PC-9 (cell line): ENCODE measurements at regions not wholly inside any gene's neighbourhood (a gene's known extent, or its start where the extent isn't known, plus 50 kb on each side); places are given as distances from the start of the nearest gene placed in this dataset.

Experiments used
- BruUV-seq: library from RNA; stranded (reverse); fragments of 400-500 nt; replicated peaks from 2 replicates; lab custom pipeline; 2021; lab: Mats Ljungman, UMichigan
- CTCF ChIA-PET: fragments of 300-600 bp; sonication (Branson Sonifier 250); formaldehyde crosslinking; loops from one replicate; lab custom pipeline; 2022; ENCODE audit warnings: antibody characterized with exemption; lab: Charles Lee
- POLR2A ChIA-PET: fragments of 300-600 bp; sonication (Branson Sonifier 250); formaldehyde crosslinking; loops from one replicate; lab custom pipeline; 2022; ENCODE audit warnings: antibody characterized with exemption; ENCODE audit not compliant: unreplicated experiment; lab: Charles Lee
- DNase-seq, 2 experiments: peaks; one replicate each; pipeline versions ENCODE4 v3.0.0 to v3.0.0-alpha.2; 2015 to 2022; ENCODE audit warnings: mixed read lengths in 1 of 2
- H2AFZ ChIP-seq: fragments of 200-600 bp; sonication (generic); 2 replicates; pipeline ENCODE4 v1.8.1; 2017; ENCODE audit warnings: antibody characterized with exemption
- H3F3A ChIP-seq: fragments of 200-600 bp; sonication (generic); 2 replicates; pipeline ENCODE4 v1.8.1; 2017; ENCODE audit warnings: antibody characterized with exemption, mild to moderate bottlenecking, low read depth; ENCODE audit not compliant: insufficient read depth
- H3K27ac ChIP-seq: fragments of 200-600 bp; sonication (generic); 2 replicates; pipeline ENCODE4 v1.6.1; 2016; ENCODE audit warnings: mixed run types
- H3K27me3 ChIP-seq: fragments of 200-600 bp; sonication (generic); 2 replicates; pipeline ENCODE4 v1.6.1; 2016; ENCODE audit warnings: low read depth, mixed run types; ENCODE audit not compliant: insufficient read depth
- H3K36me3 ChIP-seq: fragments of 200-600 bp; sonication (generic); 2 replicates; pipeline ENCODE4 v1.6.1; 2016; ENCODE audit warnings: low read depth, mixed run types
- H3K4me1 ChIP-seq: fragments of 200-600 bp; sonication (generic); replicated peaks from 2 replicates; pipeline ENCODE4 v1.6.1; 2016; ENCODE audit warnings: mixed run types; ENCODE audit not compliant: insufficient read depth
- H3K4me2 ChIP-seq: fragments of 200-600 bp; sonication (generic); 2 replicates; pipeline ENCODE4 v1.6.1; 2017; ENCODE audit warnings: mixed run types
- H3K4me3 ChIP-seq: fragments of 200-600 bp; sonication (generic); 2 replicates; pipeline ENCODE4 v1.6.1; 2016; ENCODE audit warnings: mixed run types
- H3K79me2 ChIP-seq: fragments of 200-600 bp; sonication (generic); 2 replicates; pipeline ENCODE4 v1.6.1; 2017; ENCODE audit warnings: low read depth, mixed run types
- H3K9me2 ChIP-seq: fragments of 200-600 bp; sonication (generic); 2 replicates; pipeline ENCODE4 v1.8.1; 2017; ENCODE audit warnings: mild to moderate bottlenecking; ENCODE audit not compliant: insufficient read depth
- H3K9me3 ChIP-seq: fragments of 200-600 bp; sonication (generic); 2 replicates; pipeline ENCODE4 v1.8.1; 2016; ENCODE audit warnings: low read depth; ENCODE audit not compliant: insufficient read depth
- H4K20me1 ChIP-seq: fragments of 200-600 bp; sonication (generic); 2 replicates; pipeline ENCODE4 v1.8.1; 2017; ENCODE audit not compliant: insufficient read depth
- EZH2 ChIP-seq: fragments of 200-600 bp; sonication (generic); IDR thresholded peaks from 2 replicates; pipeline ENCODE4 v1.8.0; 2017; ENCODE audit warnings: antibody characterized with exemption, low read depth
- intact Hi-C: fragments of 100-400 bp; cut with micrococcal nuclease; formaldehyde crosslinking; loops from one replicate; pipeline ENCODE4 v1.10.0; 2022; ENCODE audit not compliant: unreplicated experiment
- TF ChIP-seq, protein P1 (sequence below): fragments of 200-600 bp; sonication (generic); conservative IDR thresholded peaks from 2 replicates; pipeline ENCODE4 v1.6.1; 2017; ENCODE audit warnings: mixed run types, antibody characterized with exemption, mild to moderate bottlenecking, moderate library complexity

DNA sequence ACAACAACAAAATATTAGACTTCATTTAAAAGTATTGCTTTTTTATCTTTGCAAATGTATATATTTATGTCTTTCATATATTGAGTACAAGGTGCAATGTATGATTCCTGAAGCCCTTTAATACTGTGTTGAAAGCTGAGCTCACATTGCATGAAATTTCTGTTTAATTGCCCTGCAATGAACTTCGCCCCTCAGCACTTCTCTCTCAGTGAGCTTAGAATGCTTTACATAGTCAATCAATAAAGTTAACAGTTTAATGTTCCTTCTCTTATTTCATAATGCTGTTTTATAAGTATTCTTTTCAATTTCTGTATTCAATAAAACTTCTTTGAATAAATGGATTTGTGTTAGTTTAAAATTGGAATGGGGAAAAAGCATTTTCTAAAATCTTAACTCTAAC lies 607.1 kb downstream of the SOX5 start:
- Histone ChIP-seq H3K36me3 (no peaks in the 10 kb centered on the region), H3K9me2 (no peaks in the 10 kb centered on the region), H3K4me1 (no peaks in the 10 kb centered on the region), H3K4me3 (no peak overlapping the region), H2AFZ (no peak overlapping the region), H3F3A (no peaks in the 10 kb centered on the region), H3K27ac (no peak overlapping the region), H3K79me2 (no peaks in the 10 kb centered on the region), H4K20me1 (no peaks in the 10 kb centered on the region), H3K27me3 (no peaks in the 10 kb centered on the region), H3K4me2 (no peak overlapping the region), H3K9me3 (no peaks in the 10 kb centered on the region)
- no TSS peak for BruUV-seq
- DNase-seq, result no peak
- intact Hi-C loops, result no loop called here
- TF ChIP-seq, protein P1, sequence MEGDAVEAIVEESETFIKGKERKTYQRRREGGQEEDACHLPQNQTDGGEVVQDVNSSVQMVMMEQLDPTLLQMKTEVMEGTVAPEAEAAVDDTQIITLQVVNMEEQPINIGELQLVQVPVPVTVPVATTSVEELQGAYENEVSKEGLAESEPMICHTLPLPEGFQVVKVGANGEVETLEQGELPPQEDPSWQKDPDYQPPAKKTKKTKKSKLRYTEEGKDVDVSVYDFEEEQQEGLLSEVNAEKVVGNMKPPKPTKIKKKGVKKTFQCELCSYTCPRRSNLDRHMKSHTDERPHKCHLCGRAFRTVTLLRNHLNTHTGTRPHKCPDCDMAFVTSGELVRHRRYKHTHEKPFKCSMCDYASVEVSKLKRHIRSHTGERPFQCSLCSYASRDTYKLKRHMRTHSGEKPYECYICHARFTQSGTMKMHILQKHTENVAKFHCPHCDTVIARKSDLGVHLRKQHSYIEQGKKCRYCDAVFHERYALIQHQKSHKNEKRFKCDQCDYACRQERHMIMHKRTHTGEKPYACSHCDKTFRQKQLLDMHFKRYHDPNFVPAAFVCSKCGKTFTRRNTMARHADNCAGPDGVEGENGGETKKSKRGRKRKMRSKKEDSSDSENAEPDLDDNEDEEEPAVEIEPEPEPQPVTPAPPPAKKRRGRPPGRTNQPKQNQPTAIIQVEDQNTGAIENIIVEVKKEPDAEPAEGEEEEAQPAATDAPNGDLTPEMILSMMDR, result no peak
- TF ChIP-seq EZH2, result no peak
- ChIA-PET CTCF (no interaction called here), POLR2A (no interaction called here)

DNA sequence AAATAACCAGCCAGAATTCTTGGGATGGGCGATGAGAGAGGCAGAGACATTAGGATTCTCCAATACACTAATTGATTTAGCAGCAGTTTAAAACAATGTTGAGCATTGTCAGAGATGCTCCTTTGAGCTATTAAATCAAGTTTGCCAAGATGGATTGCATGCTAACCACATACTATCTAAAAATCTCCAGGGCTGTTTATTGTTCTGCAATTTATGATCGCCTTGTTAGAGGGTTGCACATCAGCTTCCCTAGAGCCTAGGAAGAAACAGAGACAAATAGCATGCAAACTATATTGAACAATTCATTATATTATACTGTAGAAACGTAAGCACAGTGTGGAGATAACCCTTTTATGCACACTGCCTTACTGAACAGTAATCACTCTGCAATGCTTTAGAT lies 599.9 kb downstream of the SOX5 start:
- Histone ChIP-seq H3K4me3 (no peak overlapping the region), H3K27me3 (no peaks in the 10 kb centered on the region), H3K4me1 (no peaks in the 10 kb centered on the region), H4K20me1 (no peaks in the 10 kb centered on the region), H3F3A (no peaks in the 10 kb centered on the region), H3K36me3 (no peaks in the 10 kb centered on the region), H3K9me3 (no peaks in the 10 kb centered on the region), H3K9me2 (no peaks in the 10 kb centered on the region), H2AFZ (no peak overlapping the region), H3K27ac (no peak overlapping the region), H3K79me2 (no peaks in the 10 kb centered on the region), H3K4me2 (no peak overlapping the region)
- intact Hi-C loops, result no loop called here
- CTCF ChIA-PET, result no interaction called here
- POLR2A ChIA-PET, result no interaction called here
- no TSS peak for BruUV-seq
- DNase-seq, result no peak
- no peak for TF ChIP-seq EZH2
- TF ChIP-seq, protein P1, result no peak

DNA sequence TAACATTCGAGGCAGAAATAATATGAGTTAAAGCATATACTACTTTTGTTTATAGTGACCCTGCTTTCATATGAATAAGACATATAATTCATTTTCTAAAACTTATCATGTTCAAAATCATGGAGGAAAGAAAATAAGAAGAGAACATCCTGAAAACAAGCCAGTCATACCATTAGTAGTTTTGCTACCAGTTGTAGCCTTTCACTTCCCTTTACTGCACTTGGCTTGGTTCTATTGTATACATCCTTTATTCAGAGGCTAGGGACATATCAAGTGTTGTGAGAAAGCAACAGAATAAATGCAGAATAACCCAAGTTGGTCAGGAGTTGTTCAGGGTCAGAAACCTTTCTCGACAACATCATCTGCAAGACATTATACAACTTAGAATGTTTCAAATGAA lies 598.7 kb downstream of the SOX5 start:
- TF ChIP-seq, protein P1, result no peak
- no peak for TF ChIP-seq EZH2
- H3K36me3 ChIP-seq, result no peaks in the 10 kb centered on the region
- no peak overlapping the region for H3K27ac ChIP-seq
- no TSS peak for BruUV-seq
- intact Hi-C loops, result no loop called here
- no peak for DNase-seq
- H3K4me3 ChIP-seq, result no peak overlapping the region
- POLR2A ChIA-PET, result no interaction called here
- no peaks in the 10 kb centered on the region for H3K9me2 ChIP-seq
- no peak overlapping the region for H2AFZ ChIP-seq
- H3K27me3 ChIP-seq, result no peaks in the 10 kb centered on the region
- H3K4me2 ChIP-seq, result no peak overlapping the region
- no peaks in the 10 kb centered on the region for H3K4me1 ChIP-seq
- no peaks in the 10 kb centered on the region for H3K9me3 ChIP-seq
- no peaks in the 10 kb centered on the region for H3F3A ChIP-seq
- H3K79me2 ChIP-seq, result no peaks in the 10 kb centered on the region
- H4K20me1 ChIP-seq, result no peaks in the 10 kb centered on the region
- CTCF ChIA-PET, result no interaction called here
